MCF 10A (cell line): ENCODE measurements at regions not wholly inside any gene's neighbourhood (a gene's known extent, or its start where the extent isn't known, plus 50 kb on each side); places are given as distances from the start of the nearest gene placed in this dataset.
A peak's percentile ranks its signal among the peaks of the same experiment; 100 is the strongest.

Experiments used
- BruUV-seq: library from RNA; stranded (reverse); fragments of 400-500 nt; replicated peaks from 2 replicates; lab custom pipeline; 2021; lab: Mats Ljungman, UMichigan
- CTCF ChIA-PET: fragments of 300-600 bp; sonication (Branson Sonifier 250); formaldehyde crosslinking; extraction: SDS; loops from one replicate; lab custom pipeline; 2021; ENCODE audit warnings: antibody characterized with exemption, inconsistent platforms; lab: Yijun Ruan, JAX
- POLR2A ChIA-PET: fragments of 300-600, 350-650 bp; sonication (Branson Sonifier 250); formaldehyde crosslinking; extraction: SDS; loops from one replicate; lab custom pipeline; 2020; ENCODE audit warnings: antibody characterized with exemption, inconsistent platforms; lab: Yijun Ruan, JAX
- DNase-seq: peaks from one replicate; pipeline ENCODE4 v3.0.0-alpha.2; 2018; ENCODE audit not compliant: unreplicated experiment
- H3K27ac Mint-ChIP-seq: one replicate; pipeline ENCODE4 v1.8.0; 2022; ENCODE audit warnings: mild to moderate bottlenecking, low read depth, mixed read lengths; ENCODE audit not compliant: unreplicated experiment
- H3K27me3 Mint-ChIP-seq: one replicate; pipeline ENCODE4 v1.8.0; 2022; ENCODE audit warnings: mixed read lengths; ENCODE audit not compliant: insufficient read depth, unreplicated experiment
- H3K36me3 Mint-ChIP-seq: one replicate; pipeline ENCODE4 v1.8.0; 2022; ENCODE audit warnings: mild to moderate bottlenecking, moderate library complexity, mixed read lengths; ENCODE audit not compliant: insufficient read depth, unreplicated experiment
- H3K4me1 Mint-ChIP-seq: one replicate; pipeline ENCODE4 v1.8.0; 2022; ENCODE audit warnings: mixed read lengths; ENCODE audit not compliant: insufficient read depth, unreplicated experiment
- H3K4me3 Mint-ChIP-seq: one replicate; pipeline ENCODE4 v1.8.0; 2022; ENCODE audit warnings: mild to moderate bottlenecking, moderate library complexity, mixed read lengths; ENCODE audit not compliant: unreplicated experiment
- H3K9me3 Mint-ChIP-seq: one replicate; pipeline ENCODE4 v1.8.0; 2022; ENCODE audit warnings: mixed read lengths; ENCODE audit not compliant: unreplicated experiment
- CTCF ChIP-seq: fragments of 200-600 bp; IDR thresholded peaks from one replicate; pipeline ENCODE4 v1.8.0; 2022; ENCODE audit warnings: antibody characterized with exemption, mild to moderate bottlenecking; ENCODE audit not compliant: unreplicated experiment
- intact Hi-C: fragments of 100-400 bp; cut with micrococcal nuclease; formaldehyde crosslinking; loops from 2 replicates; pipeline ENCODE4 v1.14.1; 2022

- ChIA-PET POLR2A (no interaction called here), CTCF (interaction anchor here (1.4 to 2.1 kb wide), 2 partner anchors 17 to 145 kb away, joined by 4 to 5 read pairs; no protein-coding TSS in a partner anchor)
- intact Hi-C loops, result no loop called here
- DNase-seq, result no peak
- H3K36me3 Mint-ChIP-seq, result no peaks in the 10 kb centered on the region
- H3K4me3 Mint-ChIP-seq, result no peak overlapping the region
- H3K27ac Mint-ChIP-seq, result no peak overlapping the region
- H3K9me3 Mint-ChIP-seq, result no peaks in the 10 kb centered on the region
- TF ChIP-seq CTCF, result no peak
- peaks cover 7% of the 10 kb centered on the region for H3K4me1 Mint-ChIP-seq
- no peaks in the 10 kb centered on the region for H3K27me3 Mint-ChIP-seq
- BruUV-seq, result no TSS peak
Observed at GRCh38 chr3:8094415-8094814, 407.2 kb upstream of the LMCD1 start.

- no peak overlapping the region for H3K27ac Mint-ChIP-seq
- CTCF ChIA-PET, result interaction anchor here (0.6 to 2.1 kb wide), 7 partner anchors 11 to 811 kb away, joined by 3 to 6 read pairs (median 4); no protein-coding TSS in a partner anchor
- no peak for TF ChIP-seq CTCF
- H3K4me3 Mint-ChIP-seq, result no peak overlapping the region
- no peaks in the 10 kb centered on the region for H3K36me3 Mint-ChIP-seq
- no peaks in the 10 kb centered on the region for H3K9me3 Mint-ChIP-seq
- intact Hi-C loops, result loop anchor here (5.0 kb wide), 2 partner anchors 293 to 808 kb away; no protein-coding TSS in a partner anchor
- BruUV-seq, result no TSS peak
- H3K4me1 Mint-ChIP-seq, result peaks cover 7% of the 10 kb centered on the region
- POLR2A ChIA-PET, result interaction anchor here (0.6 to 1.0 kb wide), 2 partner anchors 66 to 1365 kb away, joined by 3 read pairs; no protein-coding TSS in a partner anchor
- H3K27me3 Mint-ChIP-seq, result no peaks in the 10 kb centered on the region
- DNase-seq, result no peak
Observed at GRCh38 chr3:8095724-8096123, 405.9 kb upstream of the LMCD1 start.

DNA sequence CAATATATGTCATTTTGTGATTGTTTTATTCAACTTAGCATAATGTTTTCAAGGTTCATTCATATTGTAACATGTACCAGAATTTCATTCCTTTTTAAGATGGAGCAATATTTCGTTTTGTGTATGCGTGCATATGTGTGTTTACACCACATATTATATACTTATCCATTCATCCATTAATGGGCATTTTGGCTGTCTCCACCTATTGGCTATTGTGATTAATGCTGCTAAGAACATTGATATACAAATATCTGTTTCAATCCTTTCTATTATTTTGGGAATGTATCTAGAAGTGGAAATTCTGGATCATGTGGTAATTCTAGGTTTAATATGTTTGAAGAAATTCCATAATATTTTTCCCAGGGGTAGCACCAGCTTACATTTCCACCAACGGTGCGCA lies 403.9 kb upstream of the LMCD1 start:
- Mint-ChIP-seq H3K4me1 (peaks cover 7% of the 10 kb centered on the region), H3K36me3 (no peaks in the 10 kb centered on the region), H3K9me3 (no peaks in the 10 kb centered on the region), H3K27me3 (no peaks in the 10 kb centered on the region), H3K27ac (no peak overlapping the region), H3K4me3 (no peak overlapping the region)
- CTCF ChIA-PET, result interaction anchor here (0.7 to 1.3 kb wide), 6 partner anchors 13 to 810 kb away, joined by 3 to 4 read pairs (median 3); no protein-coding TSS in a partner anchor
- POLR2A ChIA-PET, result no interaction called here
- peak; percentile 17 for TF ChIP-seq CTCF
- intact Hi-C loops, result loop anchor here (5.0 kb wide), 2 partner anchors 295 to 810 kb away; no protein-coding TSS in a partner anchor
- no TSS peak for BruUV-seq
- DNase-seq, result no peak

- no peak overlapping the region for H3K4me3 Mint-ChIP-seq
- CTCF ChIA-PET, result interaction anchor here (0.9 to 1.9 kb wide), 3 partner anchors 10 to 817 kb away, joined by 4 to 9 read pairs (median 6); no protein-coding TSS in a partner anchor
- no TSS peak for BruUV-seq
Observed at GRCh38 chr3:8103954-8104353, 397.7 kb upstream of the LMCD1 start.

More at GRCh38 chr3:8103954-8104353, 397.7 kb upstream of the LMCD1 start:
- no peak for TF ChIP-seq CTCF
- intact Hi-C loops, result no loop called here
- no peak for DNase-seq
- H3K36me3 Mint-ChIP-seq, result no peaks in the 10 kb centered on the region
- no peak overlapping the region for H3K27ac Mint-ChIP-seq
- POLR2A ChIA-PET, result no interaction called here
- no peaks in the 10 kb centered on the region for H3K27me3 Mint-ChIP-seq
- no peaks in the 10 kb centered on the region for H3K9me3 Mint-ChIP-seq
- H3K4me1 Mint-ChIP-seq, result no peaks in the 10 kb centered on the region
